ENCODE measurements at regions not wholly inside any gene's neighbourhood (a gene's known extent, or its start where the extent isn't known, plus 50 kb on each side); places are given as distances from the start of the nearest gene placed in this dataset.

DNA sequence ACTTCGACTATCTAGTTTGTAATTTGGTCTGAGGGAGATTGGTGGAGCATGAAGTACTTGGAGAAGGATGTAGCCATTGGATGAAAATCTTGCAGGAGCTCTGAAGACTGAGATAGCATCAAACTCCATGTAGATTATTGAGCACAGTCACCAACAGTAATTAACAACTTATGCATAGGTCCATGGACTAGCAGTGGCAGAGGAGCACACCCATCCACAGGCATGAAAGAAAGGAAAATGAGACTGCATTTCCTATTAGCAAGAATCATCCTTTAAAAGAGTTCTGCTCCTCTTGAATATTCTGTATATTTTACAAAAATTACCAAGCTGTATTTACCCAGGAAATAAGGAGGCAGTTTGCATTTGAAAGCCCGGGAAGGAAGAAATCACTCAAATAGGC, 529.4 kb upstream of the ACTRT1 start:
- TF ChIP-seq, protein P1, sequence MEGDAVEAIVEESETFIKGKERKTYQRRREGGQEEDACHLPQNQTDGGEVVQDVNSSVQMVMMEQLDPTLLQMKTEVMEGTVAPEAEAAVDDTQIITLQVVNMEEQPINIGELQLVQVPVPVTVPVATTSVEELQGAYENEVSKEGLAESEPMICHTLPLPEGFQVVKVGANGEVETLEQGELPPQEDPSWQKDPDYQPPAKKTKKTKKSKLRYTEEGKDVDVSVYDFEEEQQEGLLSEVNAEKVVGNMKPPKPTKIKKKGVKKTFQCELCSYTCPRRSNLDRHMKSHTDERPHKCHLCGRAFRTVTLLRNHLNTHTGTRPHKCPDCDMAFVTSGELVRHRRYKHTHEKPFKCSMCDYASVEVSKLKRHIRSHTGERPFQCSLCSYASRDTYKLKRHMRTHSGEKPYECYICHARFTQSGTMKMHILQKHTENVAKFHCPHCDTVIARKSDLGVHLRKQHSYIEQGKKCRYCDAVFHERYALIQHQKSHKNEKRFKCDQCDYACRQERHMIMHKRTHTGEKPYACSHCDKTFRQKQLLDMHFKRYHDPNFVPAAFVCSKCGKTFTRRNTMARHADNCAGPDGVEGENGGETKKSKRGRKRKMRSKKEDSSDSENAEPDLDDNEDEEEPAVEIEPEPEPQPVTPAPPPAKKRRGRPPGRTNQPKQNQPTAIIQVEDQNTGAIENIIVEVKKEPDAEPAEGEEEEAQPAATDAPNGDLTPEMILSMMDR (conservative IDR thresholded peaks at IDR 0.05; ENCODE audit: low read length): no peak
- no peak for DNase-seq (ENCODE audit: low read depth)
- no peak overlapping the region for H3K4me3 ChIP-seq (ENCODE audit: low read length)

DNA sequence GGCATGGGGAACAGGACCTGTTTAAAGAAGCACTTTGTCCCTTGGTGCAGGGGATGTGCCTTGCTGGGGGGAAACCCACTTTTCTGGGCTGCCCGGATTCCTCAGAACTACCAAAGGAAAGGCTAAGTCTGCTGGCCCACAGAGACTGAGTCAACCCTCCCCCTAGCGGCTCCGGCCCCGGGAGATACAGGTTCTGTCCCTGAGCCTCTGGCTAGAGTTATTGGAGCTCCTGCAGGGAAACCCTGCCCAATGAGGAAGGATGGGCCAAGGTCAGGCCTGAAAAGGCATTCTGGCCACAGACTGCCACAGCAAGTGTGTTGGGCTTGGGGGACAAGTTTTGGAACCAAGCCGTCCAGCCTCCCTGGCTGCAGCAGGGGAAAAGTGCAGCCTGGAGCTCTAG, 490.9 kb upstream of the ACTRT1 start:
- H3K4me3 ChIP-seq (ENCODE audit: low read length): no peak overlapping the region
- no peak for DNase-seq (ENCODE audit: low read depth)
- TF ChIP-seq, protein P1 (conservative IDR thresholded peaks at IDR 0.05; ENCODE audit: low read length): no peak

DNA sequence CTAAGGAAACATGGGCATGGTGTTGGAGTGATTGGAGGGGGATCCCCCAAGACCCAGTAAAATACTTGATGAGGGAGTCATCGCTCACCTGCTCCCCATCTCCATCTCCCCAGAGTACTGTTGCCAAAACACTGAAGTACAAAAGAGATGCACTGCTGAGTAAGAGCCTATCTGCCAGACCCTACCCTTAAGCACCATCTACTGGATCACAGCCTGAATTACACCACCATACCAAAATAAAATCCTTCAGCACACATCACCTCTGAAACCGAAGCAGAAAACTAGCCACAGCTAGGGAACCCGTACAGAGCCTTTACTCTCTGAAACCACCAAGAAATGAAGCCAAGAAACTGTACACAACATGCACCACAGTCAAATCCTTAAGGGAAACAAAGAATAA, 466.3 kb upstream of the ACTRT1 start:
- H3K4me3 ChIP-seq (ENCODE audit: low read length): no peak overlapping the region
- DNase-seq (ENCODE audit: low read depth): no peak
- TF ChIP-seq, protein P1 (conservative IDR thresholded peaks at IDR 0.05; ENCODE audit: low read length): no peak

DNA sequence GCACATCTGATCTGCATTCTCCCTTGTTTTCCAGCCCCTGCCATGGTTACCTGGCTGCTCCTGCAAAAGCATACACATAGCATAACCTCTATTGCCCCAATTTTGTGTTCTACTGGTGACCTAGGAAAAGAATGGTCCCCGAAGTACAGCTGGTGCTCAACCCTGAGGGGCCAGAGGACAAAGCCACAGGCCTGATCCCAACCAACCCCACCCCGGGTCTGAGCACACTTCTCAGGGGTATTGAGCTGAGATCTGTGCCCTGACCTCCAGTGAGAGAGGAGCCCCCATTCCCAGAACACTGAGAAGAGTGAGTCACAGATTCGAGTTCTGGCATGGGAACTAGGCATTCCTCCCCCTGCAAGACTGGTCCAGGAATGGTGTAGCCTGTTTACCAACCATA, 465.5 kb upstream of the ACTRT1 start:
- no peak for DNase-seq (ENCODE audit: low read depth)
- no peak overlapping the region for H3K4me3 ChIP-seq (ENCODE audit: low read length)
- TF ChIP-seq, protein P1 (conservative IDR thresholded peaks at IDR 0.05; ENCODE audit: low read length): no peak

DNA sequence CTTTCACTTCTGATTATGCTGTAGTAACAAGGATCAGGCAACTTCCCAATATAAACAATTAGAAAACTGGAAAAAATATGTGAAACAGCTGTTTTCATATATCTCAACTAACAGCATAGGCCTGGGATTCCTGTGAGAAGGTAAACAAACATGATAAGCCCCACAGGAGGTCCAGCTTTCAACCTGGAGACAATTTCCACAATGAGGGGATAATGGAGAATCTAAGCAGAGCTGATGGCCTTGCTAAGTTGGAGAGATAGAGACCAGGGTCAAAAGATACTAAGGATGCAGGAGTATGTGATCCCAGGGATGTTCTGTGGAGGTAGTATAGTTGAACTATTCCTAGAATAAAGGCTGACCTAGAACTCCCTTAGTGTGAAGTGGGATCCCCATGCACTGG, 452.3 kb upstream of the ACTRT1 start:
- no peak overlapping the region for H3K4me3 ChIP-seq (ENCODE audit: low read length)
- no peak for DNase-seq (ENCODE audit: low read depth)
- TF ChIP-seq, protein P1 (conservative IDR thresholded peaks at IDR 0.05; ENCODE audit: low read length): no peak

DNA sequence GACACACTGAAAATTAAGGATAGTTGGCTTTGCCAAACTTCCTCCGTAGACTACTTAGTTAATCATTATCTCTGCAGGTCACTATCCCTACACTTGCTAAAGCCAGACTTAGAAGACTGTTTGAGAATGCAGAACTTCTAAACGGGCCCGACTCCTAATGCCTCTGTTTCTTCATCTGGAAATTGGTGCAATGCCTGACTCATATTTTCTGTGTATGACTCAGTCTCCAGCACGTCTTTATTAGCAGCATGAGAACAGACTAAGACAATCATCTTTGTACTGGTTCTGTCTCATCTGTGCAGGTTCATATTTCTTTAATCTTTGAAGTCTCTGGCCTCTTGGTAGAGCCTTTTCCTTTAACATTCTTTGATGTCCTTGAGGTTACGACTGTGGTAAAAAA, 411.9 kb upstream of the ACTRT1 start:
- H3K4me3 ChIP-seq (ENCODE audit: low read length): no peak overlapping the region
- TF ChIP-seq, protein P1 (conservative IDR thresholded peaks at IDR 0.05; ENCODE audit: low read length): no peak
- DNase-seq (ENCODE audit: low read depth): no peak

DNA sequence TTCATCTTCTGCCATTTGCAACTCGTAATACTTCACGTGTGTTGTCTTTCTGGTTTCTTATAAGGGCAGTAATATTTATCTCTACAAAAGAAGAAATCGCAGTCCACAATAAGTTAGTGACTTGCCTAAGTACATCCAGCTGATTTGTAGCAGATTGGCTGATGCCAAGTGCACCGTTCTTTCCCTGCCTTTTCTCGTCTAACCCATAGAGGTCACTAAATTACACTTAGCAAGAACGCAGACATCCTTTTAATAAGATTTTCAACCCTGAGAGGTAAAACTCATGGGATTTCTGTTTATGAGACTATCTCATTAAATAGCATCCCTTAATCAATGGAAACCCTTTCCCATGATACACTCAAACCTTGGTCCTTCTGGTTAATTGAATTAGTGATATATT, 408.6 kb upstream of the ACTRT1 start:
- TF ChIP-seq, protein P1 (conservative IDR thresholded peaks at IDR 0.05; ENCODE audit: low read length): no peak
- H3K4me3 ChIP-seq (ENCODE audit: low read length): no peak overlapping the region
- DNase-seq (ENCODE audit: low read depth): no peak

All from AG10803 (cell line).